A673 (cell line): ENCODE measurements at regions not wholly inside any gene's neighbourhood (a gene's known extent, or its start where the extent isn't known, plus 50 kb on each side); places are given as distances from the start of the nearest gene placed in this dataset.

ENCODE experiments used
- EZH2 ChIP-seq: fragments of 200-600 bp; sonication (generic); IDR thresholded peaks from 2 replicates; pipeline ENCODE4 v1.6.1; 2017; ENCODE audit warnings: borderline replicate concordance, low read depth, mild to moderate bottlenecking, mixed read lengths, antibody characterized with exemption, low read length; ENCODE audit not compliant: poor library complexity, severe bottlenecking
- TF ChIP-seq, protein P1 (sequence below): fragments of 300-800, 200-600 bp; sonication (generic); conservative IDR thresholded peaks from 2 replicates; pipeline ENCODE4 v1.5.1; 2017; ENCODE audit warnings: low read depth, mild to moderate bottlenecking, antibody characterized with exemption, low read length, moderate library complexity, mixed read lengths

DNA sequence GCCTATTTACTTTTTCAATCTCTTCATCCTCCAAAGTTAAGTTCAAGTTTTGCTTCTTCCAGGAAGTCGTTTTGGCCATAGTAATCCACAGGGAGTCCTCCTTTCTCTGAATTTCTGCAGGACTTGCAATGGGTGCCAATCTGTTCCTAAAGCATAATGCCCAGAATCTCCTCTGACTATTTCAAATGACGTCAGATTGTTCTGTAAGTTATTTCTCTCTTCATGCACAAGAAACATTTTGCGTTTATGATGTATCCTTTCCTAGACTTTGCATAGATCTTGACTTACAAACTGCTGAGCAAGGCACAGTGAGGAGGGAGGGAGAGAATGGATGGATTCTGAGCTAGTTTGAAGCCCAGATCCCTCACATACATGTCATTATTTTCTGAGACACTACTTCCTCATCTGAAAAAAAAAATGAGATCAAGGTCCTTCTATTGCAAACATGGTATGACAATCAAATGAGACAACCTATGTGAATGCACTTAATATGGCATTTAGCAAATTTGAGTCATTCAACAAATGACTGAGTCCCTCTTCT is 103.1 kb downstream of the MEX3B start:
- TF ChIP-seq, protein P1, sequence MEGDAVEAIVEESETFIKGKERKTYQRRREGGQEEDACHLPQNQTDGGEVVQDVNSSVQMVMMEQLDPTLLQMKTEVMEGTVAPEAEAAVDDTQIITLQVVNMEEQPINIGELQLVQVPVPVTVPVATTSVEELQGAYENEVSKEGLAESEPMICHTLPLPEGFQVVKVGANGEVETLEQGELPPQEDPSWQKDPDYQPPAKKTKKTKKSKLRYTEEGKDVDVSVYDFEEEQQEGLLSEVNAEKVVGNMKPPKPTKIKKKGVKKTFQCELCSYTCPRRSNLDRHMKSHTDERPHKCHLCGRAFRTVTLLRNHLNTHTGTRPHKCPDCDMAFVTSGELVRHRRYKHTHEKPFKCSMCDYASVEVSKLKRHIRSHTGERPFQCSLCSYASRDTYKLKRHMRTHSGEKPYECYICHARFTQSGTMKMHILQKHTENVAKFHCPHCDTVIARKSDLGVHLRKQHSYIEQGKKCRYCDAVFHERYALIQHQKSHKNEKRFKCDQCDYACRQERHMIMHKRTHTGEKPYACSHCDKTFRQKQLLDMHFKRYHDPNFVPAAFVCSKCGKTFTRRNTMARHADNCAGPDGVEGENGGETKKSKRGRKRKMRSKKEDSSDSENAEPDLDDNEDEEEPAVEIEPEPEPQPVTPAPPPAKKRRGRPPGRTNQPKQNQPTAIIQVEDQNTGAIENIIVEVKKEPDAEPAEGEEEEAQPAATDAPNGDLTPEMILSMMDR: no peak
- TF ChIP-seq EZH2: no peak
